ENCODE measurements at regions not wholly inside any gene's neighbourhood (a gene's known extent, or its start where the extent isn't known, plus 50 kb on each side); places are given as distances from the start of the nearest gene placed in this dataset.

DNA sequence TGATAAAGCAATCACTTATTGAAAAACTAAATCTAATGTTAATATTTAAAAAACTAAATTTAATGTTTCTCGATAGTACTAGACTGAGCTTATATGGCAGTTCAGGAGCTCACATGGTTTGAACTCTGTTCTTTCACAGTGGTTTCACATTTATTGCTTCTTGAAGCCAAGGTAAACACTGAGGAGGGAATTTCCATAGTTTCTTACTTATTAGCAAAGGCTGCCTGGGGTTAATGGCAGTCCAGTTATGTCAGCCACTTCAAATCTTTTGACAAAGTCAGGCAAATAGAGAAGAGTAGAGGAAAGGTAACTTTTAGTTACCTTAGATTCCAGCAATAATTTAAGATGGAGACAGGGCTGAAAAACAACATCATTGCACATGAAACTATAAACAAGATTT is 831.5 kb downstream of the ROBO2 start:
- intact Hi-C loops (cut with DNase I) = no loop called here
- TF ChIP-seq POLR2A (IDR thresholded peaks at IDR 0.05) (no peak), POLR2AphosphoS5 (IDR thresholded peaks at IDR 0.05; ENCODE audit: insufficient read depth in 1 of 2, low read depth in 1 of 2) (no peak)
- TF ChIP-seq, protein P1, sequence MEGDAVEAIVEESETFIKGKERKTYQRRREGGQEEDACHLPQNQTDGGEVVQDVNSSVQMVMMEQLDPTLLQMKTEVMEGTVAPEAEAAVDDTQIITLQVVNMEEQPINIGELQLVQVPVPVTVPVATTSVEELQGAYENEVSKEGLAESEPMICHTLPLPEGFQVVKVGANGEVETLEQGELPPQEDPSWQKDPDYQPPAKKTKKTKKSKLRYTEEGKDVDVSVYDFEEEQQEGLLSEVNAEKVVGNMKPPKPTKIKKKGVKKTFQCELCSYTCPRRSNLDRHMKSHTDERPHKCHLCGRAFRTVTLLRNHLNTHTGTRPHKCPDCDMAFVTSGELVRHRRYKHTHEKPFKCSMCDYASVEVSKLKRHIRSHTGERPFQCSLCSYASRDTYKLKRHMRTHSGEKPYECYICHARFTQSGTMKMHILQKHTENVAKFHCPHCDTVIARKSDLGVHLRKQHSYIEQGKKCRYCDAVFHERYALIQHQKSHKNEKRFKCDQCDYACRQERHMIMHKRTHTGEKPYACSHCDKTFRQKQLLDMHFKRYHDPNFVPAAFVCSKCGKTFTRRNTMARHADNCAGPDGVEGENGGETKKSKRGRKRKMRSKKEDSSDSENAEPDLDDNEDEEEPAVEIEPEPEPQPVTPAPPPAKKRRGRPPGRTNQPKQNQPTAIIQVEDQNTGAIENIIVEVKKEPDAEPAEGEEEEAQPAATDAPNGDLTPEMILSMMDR (IDR thresholded peaks at IDR 0.05) = no peak
- H3K4me3 ChIP-seq = no peak overlapping the region

DNA sequence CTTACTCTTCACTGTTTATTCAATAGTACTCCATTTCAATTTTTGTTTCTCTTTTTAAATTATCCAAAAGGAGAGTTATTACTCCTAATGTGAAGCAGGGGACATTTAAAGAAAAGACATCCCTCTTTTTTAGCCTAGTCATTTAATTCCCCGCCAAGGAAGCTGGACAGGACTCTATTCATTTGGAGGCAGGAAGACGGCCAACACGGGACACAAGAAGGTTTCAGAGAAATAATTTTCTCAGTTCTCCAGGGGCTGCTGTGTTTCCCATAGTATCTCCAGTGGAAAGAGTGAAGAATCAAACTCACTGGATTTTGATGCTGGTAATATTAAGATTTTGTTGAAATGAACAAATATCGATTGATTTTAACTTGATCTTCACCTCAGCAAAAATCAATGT is 833.7 kb downstream of the ROBO2 start:
- H3K36me3 ChIP-seq = no peaks in the 10 kb centered on the region
- H3K27ac ChIP-seq = no peak overlapping the region
- TF ChIP-seq, protein P1 (IDR thresholded peaks at IDR 0.05) = no peak
- TF ChIP-seq POLR2AphosphoS5 (IDR thresholded peaks at IDR 0.05; ENCODE audit: insufficient read depth in 1 of 2, low read depth in 1 of 2) (no peak), POLR2A (IDR thresholded peaks at IDR 0.05) (no peak)
- no peaks in the 10 kb centered on the region for H3K27me3 ChIP-seq
- H3K9me3 ChIP-seq = no peaks in the 10 kb centered on the region
- H3K4me1 ChIP-seq = no peaks in the 10 kb centered on the region
- intact Hi-C loops (cut with DNase I) = no loop called here
- no peak for DNase-seq (ENCODE audit: extremely low spot score in 2 of 2)
- no peak overlapping the region for H3K4me3 ChIP-seq

More for the DNA sequence above, 831.5 kb downstream of the ROBO2 start:
- no peak overlapping the region for H3K27ac ChIP-seq
- DNase-seq (ENCODE audit: extremely low spot score in 2 of 2) = no peak
- no peaks in the 10 kb centered on the region for H3K9me3 ChIP-seq
- H3K36me3 ChIP-seq = no peaks in the 10 kb centered on the region
- no peaks in the 10 kb centered on the region for H3K27me3 ChIP-seq
- no peaks in the 10 kb centered on the region for H3K4me1 ChIP-seq

DNA sequence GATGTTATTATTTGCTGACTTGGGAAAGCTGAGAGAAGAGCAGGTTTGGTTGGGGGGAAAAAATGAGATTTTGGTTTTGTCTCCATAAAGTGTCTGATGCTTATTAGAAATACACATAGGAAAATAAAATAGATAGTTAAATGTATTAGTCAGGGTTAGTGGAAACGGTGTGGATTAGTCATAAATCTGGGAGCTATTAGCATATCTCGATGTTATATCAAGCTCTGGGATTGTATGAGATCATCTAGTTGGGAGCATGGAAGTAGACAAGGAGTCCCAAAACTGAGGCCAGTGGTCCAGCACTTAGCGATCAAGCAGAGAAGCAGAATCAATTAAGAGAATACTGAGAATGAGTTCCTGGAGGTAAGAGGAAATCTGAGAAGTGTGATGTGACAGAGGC is 845.5 kb downstream of the ROBO2 start:
- intact Hi-C loops (cut with DNase I) = no loop called here
- Histone ChIP-seq H3K27me3 (no peaks in the 10 kb centered on the region), H3K4me3 (no peak overlapping the region), H3K9me3 (no peaks in the 10 kb centered on the region), H3K27ac (no peak overlapping the region), H3K36me3 (no peaks in the 10 kb centered on the region), H3K4me1 (no peaks in the 10 kb centered on the region)
- TF ChIP-seq POLR2A (IDR thresholded peaks at IDR 0.05) (no peak), POLR2AphosphoS5 (IDR thresholded peaks at IDR 0.05; ENCODE audit: insufficient read depth in 1 of 2, low read depth in 1 of 2) (no peak)
- TF ChIP-seq, protein P1 (IDR thresholded peaks at IDR 0.05) = no peak
- DNase-seq (ENCODE audit: extremely low spot score in 2 of 2) = no peak

DNA sequence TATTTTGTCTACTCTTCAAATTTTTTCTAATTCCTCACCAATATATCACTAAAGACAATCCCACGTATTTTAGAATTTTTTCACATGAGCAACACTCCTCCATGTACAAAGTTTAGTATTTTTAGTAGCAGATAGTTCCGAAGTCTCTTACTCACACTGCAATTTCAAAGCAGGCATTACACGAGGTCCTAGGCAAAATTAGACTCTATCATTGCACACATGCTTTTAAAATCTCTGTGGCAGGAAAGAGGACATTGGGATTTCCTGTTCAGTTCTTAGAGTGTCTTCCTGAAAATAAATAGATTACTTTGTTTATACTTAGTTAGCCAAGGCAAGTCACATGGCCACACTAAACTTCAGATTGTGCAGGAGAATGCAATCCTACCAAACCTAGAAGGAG is 847.7 kb downstream of the ROBO2 start:
- H3K36me3 ChIP-seq = no peaks in the 10 kb centered on the region
- H3K4me1 ChIP-seq = no peaks in the 10 kb centered on the region
- no peak overlapping the region for H3K4me3 ChIP-seq
- TF ChIP-seq POLR2AphosphoS5 (IDR thresholded peaks at IDR 0.05; ENCODE audit: insufficient read depth in 1 of 2, low read depth in 1 of 2) = no peak
- no peak for TF ChIP-seq POLR2A (IDR thresholded peaks at IDR 0.05)
- TF ChIP-seq, protein P1 (IDR thresholded peaks at IDR 0.05) = no peak
- no peak for DNase-seq (ENCODE audit: extremely low spot score in 2 of 2)
- H3K27ac ChIP-seq = no peak overlapping the region
- no peaks in the 10 kb centered on the region for H3K27me3 ChIP-seq
- no peaks in the 10 kb centered on the region for H3K9me3 ChIP-seq
- intact Hi-C loops (cut with DNase I) = no loop called here

DNA sequence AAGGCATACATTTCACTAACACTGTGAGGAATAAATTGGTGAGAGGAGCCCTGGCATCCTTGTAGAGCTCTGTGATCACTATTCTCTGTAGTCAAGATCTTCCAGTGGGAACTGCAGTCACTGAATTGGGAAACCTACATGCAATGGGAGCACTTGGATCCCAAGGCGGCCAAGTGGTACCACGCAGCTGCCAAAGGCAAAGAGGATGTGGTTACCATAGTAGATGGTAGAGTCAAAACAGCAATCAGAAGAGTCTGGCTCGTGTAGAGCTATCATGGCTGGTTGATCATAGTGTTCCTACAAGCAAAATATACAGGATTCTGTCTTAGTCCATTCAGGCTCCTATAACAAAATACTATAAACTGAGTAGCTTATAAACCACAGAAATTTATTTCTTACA is 849.7 kb downstream of the ROBO2 start:
- Histone ChIP-seq H3K4me1 (no peaks in the 10 kb centered on the region), H3K27ac (no peak overlapping the region), H3K27me3 (no peaks in the 10 kb centered on the region), H3K36me3 (no peaks in the 10 kb centered on the region), H3K4me3 (no peak overlapping the region), H3K9me3 (no peaks in the 10 kb centered on the region)
- DNase-seq (ENCODE audit: extremely low spot score in 2 of 2) = no peak
- intact Hi-C loops (cut with DNase I) = no loop called here
- TF ChIP-seq POLR2A (IDR thresholded peaks at IDR 0.05) = no peak
- TF ChIP-seq, protein P1 (IDR thresholded peaks at IDR 0.05) = no peak

Measured in vagina (tissue), 2 donors.